GM23338 (cell line): ENCODE measurements at regions not wholly inside any gene's neighbourhood (a gene's known extent, or its start where the extent isn't known, plus 50 kb on each side); places are given as distances from the start of the nearest gene placed in this dataset.

Experiments
- ATAC-seq: fragments of 200-7000 bp; cut with Tn5 transposase; 3 replicates; pipeline ENCODE4 v1.9.1; 2020
- DNase-seq: peaks from one replicate; pipeline ENCODE4 v3.0.0-alpha.2; 2015; ENCODE audit warnings: low spot score
- H2AFZ ChIP-seq: fragments of 200-600 bp; sonication (generic); 2 replicates; pipeline ENCODE4 v1.8.0; 2016; ENCODE audit warnings: antibody characterized with exemption, mild to moderate bottlenecking, moderate library complexity
- H3F3A ChIP-seq: fragments of 200-600 bp; sonication (generic); replicated peaks from 2 replicates; pipeline ENCODE4 v1.8.0; 2017; ENCODE audit warnings: antibody characterized with exemption, mixed run types, low read depth
- H3K27ac ChIP-seq: fragments of 200-600 bp; sonication (generic); 2 replicates; pipeline ENCODE4 v1.6.1; 2016; ENCODE audit warnings: low read depth
- H3K27me3 ChIP-seq: fragments of 200-600 bp; sonication (generic); 2 replicates; pipeline ENCODE4 v1.8.0; 2016; ENCODE audit warnings: mild to moderate bottlenecking, mixed run types, moderate library complexity; ENCODE audit not compliant: insufficient read depth
- H3K36me3 ChIP-seq: fragments of 200-600 bp; sonication (generic); 2 replicates; pipeline ENCODE4 v1.8.0; 2016; ENCODE audit warnings: mild to moderate bottlenecking; ENCODE audit not compliant: insufficient read depth
- H3K4me1 ChIP-seq: fragments of 200-600 bp; sonication (generic); 2 replicates; pipeline ENCODE4 v1.8.0; 2016; ENCODE audit warnings: mild to moderate bottlenecking, moderate library complexity; ENCODE audit not compliant: insufficient read depth
- H3K4me2 ChIP-seq: fragments of 200-600 bp; sonication (generic); 2 replicates; pipeline ENCODE4 v1.7.1; 2017; ENCODE audit warnings: mixed run types
- H3K4me3 ChIP-seq: fragments of 200-600 bp; sonication (generic); 2 replicates; pipeline ENCODE4 v1.6.1; 2016; ENCODE audit warnings: mixed run types
- H3K79me2 ChIP-seq: fragments of 200-600 bp; sonication (generic); replicated peaks from 2 replicates; pipeline ENCODE4 v1.8.0; 2017; ENCODE audit warnings: mild to moderate bottlenecking; ENCODE audit not compliant: insufficient read depth
- H3K9me2 ChIP-seq: fragments of 200-600 bp; sonication (generic); 2 replicates; pipeline ENCODE4 v1.8.0; 2017; ENCODE audit not compliant: insufficient read depth
- H4K20me1 ChIP-seq: fragments of 200-600 bp; sonication (generic); replicated peaks from 2 replicates; pipeline ENCODE4 v1.8.0; 2017; ENCODE audit warnings: mild to moderate bottlenecking; ENCODE audit not compliant: insufficient read depth
- H3K27ac Mint-ChIP-seq: 2 replicates; pipeline ENCODE4 v1.8.0; 2020; ENCODE audit warnings: inconsistent platforms, mild to moderate bottlenecking, moderate library complexity, mixed read lengths
- H3K27me3 Mint-ChIP-seq: 3 replicates; pipeline ENCODE4 v1.8.0; 2022; ENCODE audit warnings: low read depth, mild to moderate bottlenecking, moderate library complexity, mixed read lengths, inconsistent platforms; ENCODE audit not compliant: insufficient read depth, poor library complexity
- H3K36me3 Mint-ChIP-seq: 3 replicates; pipeline ENCODE4 v1.8.0; 2021; ENCODE audit warnings: low read depth, mild to moderate bottlenecking, inconsistent platforms, moderate library complexity, mixed read lengths
- H3K4me1 Mint-ChIP-seq: 3 replicates; pipeline ENCODE4 v1.8.0; 2020; ENCODE audit warnings: mild to moderate bottlenecking, inconsistent platforms, mixed read lengths
- H3K4me3 Mint-ChIP-seq: 3 replicates; pipeline ENCODE4 v1.8.0; 2021; ENCODE audit warnings: moderate library complexity, mild to moderate bottlenecking, inconsistent platforms, mixed read lengths
- H3K9me3 Mint-ChIP-seq: 3 replicates; pipeline ENCODE4 v1.8.0; 2020; ENCODE audit warnings: moderate library complexity, mild to moderate bottlenecking, inconsistent platforms, mixed read lengths
- CREB1 ChIP-seq: fragments of 250-450 bp; sonication (Bioruptor Pico); IDR thresholded peaks from 2 replicates; pipeline ENCODE4 v1.5.0; 2020; ENCODE audit warnings: low read depth, mild to moderate bottlenecking, moderate library complexity
- CTCF ChIP-seq, 2 experiments: fragments of 200-600 bp in 1 of 2; sonication (generic) in 1 of 2; conservative IDR thresholded peaks; 2 replicates each; pipeline versions ENCODE4 v1.5.1 to v1.6.1; 2016 to 2017; ENCODE audit warnings: antibody characterized with exemption in 2 of 2, low read depth in 2 of 2, mild to moderate bottlenecking in 2 of 2, moderate library complexity in 1 of 2
- EZH2 ChIP-seq: fragments of 200-600 bp; sonication (generic); IDR thresholded peaks from one replicate; pipeline ENCODE4 v1.8.0; 2017; ENCODE audit warnings: antibody characterized with exemption, mild to moderate bottlenecking, low read depth; ENCODE audit not compliant: unreplicated experiment
- JUNB ChIP-seq: IDR thresholded peaks from one replicate; pipeline ENCODE4 v1.6.1; 2016; ENCODE audit warnings: antibody characterized with exemption; ENCODE audit not compliant: unreplicated experiment
- NANOG ChIP-seq: IDR thresholded peaks from 2 replicates; pipeline ENCODE4 v1.6.1; 2016; ENCODE audit warnings: antibody characterized with exemption, borderline replicate concordance
- STAT1 ChIP-seq: IDR thresholded peaks from one replicate; pipeline ENCODE4 v1.6.1; 2016; ENCODE audit warnings: antibody characterized with exemption; ENCODE audit not compliant: unreplicated experiment
- ZNF114 ChIP-seq: fragments of 250-450 bp; sonication (Bioruptor Pico); IDR thresholded peaks from 2 replicates; pipeline ENCODE4 v1.5.0; 2020; ENCODE audit warnings: mild to moderate bottlenecking, moderate library complexity
- ZNF331 ChIP-seq: fragments of 250-450 bp; sonication (Bioruptor Pico); IDR thresholded peaks from 2 replicates; pipeline ENCODE4 v1.5.0; 2020; ENCODE audit warnings: low read depth, mild to moderate bottlenecking, moderate library complexity
- TF ChIP-seq, protein P1 (sequence below): IDR thresholded peaks from 2 replicates; pipeline ENCODE4 v1.6.1; 2016; ENCODE audit warnings: antibody characterized with exemption
- TF ChIP-seq, protein P2 (sequence below): IDR thresholded peaks from one replicate; pipeline ENCODE4 v1.6.1; 2018; ENCODE audit warnings: antibody characterized with exemption; ENCODE audit not compliant: unreplicated experiment

GRCh38 chr3:176740906-176741663 lies 456.2 kb downstream of the TBL1XR1 start:
- Mint-ChIP-seq H3K4me1 (no peaks in the 10 kb centered on the region), H3K9me3 (no peaks in the 10 kb centered on the region), H3K4me3 (no peak overlapping the region), H3K36me3 (no peaks in the 10 kb centered on the region), H3K27ac (no peak overlapping the region), H3K27me3 (peaks cover 1% of the 10 kb centered on the region)
- H3F3A ChIP-seq: no peaks in the 10 kb centered on the region
- no peak for TF ChIP-seq CREB1 (CRISPR knock-in tag)
- TF ChIP-seq ZNF331: no peak
- TF ChIP-seq CTCF (conservative IDR thresholded peaks at IDR 0.05; ENCODE audit: low read depth in 2 of 2): no peak
- TF ChIP-seq, protein P1, sequence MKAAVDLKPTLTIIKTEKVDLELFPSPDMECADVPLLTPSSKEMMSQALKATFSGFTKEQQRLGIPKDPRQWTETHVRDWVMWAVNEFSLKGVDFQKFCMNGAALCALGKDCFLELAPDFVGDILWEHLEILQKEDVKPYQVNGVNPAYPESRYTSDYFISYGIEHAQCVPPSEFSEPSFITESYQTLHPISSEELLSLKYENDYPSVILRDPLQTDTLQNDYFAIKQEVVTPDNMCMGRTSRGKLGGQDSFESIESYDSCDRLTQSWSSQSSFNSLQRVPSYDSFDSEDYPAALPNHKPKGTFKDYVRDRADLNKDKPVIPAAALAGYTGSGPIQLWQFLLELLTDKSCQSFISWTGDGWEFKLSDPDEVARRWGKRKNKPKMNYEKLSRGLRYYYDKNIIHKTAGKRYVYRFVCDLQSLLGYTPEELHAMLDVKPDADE: no peak
- TF ChIP-seq, protein P2, sequence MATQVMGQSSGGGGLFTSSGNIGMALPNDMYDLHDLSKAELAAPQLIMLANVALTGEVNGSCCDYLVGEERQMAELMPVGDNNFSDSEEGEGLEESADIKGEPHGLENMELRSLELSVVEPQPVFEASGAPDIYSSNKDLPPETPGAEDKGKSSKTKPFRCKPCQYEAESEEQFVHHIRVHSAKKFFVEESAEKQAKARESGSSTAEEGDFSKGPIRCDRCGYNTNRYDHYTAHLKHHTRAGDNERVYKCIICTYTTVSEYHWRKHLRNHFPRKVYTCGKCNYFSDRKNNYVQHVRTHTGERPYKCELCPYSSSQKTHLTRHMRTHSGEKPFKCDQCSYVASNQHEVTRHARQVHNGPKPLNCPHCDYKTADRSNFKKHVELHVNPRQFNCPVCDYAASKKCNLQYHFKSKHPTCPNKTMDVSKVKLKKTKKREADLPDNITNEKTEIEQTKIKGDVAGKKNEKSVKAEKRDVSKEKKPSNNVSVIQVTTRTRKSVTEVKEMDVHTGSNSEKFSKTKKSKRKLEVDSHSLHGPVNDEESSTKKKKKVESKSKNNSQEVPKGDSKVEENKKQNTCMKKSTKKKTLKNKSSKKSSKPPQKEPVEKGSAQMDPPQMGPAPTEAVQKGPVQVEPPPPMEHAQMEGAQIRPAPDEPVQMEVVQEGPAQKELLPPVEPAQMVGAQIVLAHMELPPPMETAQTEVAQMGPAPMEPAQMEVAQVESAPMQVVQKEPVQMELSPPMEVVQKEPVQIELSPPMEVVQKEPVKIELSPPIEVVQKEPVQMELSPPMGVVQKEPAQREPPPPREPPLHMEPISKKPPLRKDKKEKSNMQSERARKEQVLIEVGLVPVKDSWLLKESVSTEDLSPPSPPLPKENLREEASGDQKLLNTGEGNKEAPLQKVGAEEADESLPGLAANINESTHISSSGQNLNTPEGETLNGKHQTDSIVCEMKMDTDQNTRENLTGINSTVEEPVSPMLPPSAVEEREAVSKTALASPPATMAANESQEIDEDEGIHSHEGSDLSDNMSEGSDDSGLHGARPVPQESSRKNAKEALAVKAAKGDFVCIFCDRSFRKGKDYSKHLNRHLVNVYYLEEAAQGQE: no peak
- no peaks in the 10 kb centered on the region for H3K9me2 ChIP-seq
- H3K4me1 ChIP-seq: no peaks in the 10 kb centered on the region
- H3K4me2 ChIP-seq: no peak overlapping the region
- no peaks in the 10 kb centered on the region for H3K27me3 ChIP-seq
- no peak overlapping the region for H3K4me3 ChIP-seq
- no peaks in the 10 kb centered on the region for H3K79me2 ChIP-seq
- H3K27ac ChIP-seq: no peak overlapping the region
- no peaks in the 10 kb centered on the region for H3K36me3 ChIP-seq
- ATAC-seq (no peak), DNase-seq (no peak)
- H4K20me1 ChIP-seq: no peaks in the 10 kb centered on the region
- no peak overlapping the region; the same call in 1 of the 2 replicates for H2AFZ ChIP-seq

DNA sequence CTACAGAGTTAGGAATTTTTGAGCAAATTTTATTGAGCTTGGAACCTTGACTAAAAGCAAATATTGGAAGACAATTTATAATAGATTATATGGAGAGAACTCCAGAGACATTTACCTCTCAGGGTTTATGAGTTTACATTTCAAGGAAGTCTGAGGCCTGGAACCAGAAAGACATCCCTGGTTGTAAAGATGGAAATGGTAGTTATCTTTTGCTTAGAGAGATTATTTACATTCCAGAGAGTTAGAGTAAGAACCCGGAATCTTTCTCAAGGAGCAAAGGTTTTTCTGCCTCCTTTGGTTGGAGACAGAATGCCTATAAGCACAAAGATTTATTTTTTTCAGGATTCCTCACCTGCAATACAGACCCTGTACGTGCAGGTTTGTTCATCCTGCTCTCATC lies 458.1 kb downstream of the TBL1XR1 start:
- Histone ChIP-seq H3K79me2 (no peaks in the 10 kb centered on the region), H3K4me2 (no peak overlapping the region), H3K27me3 (no peaks in the 10 kb centered on the region), H4K20me1 (no peaks in the 10 kb centered on the region), H3K4me3 (no peak overlapping the region), H3F3A (no peaks in the 10 kb centered on the region), H3K4me1 (no peaks in the 10 kb centered on the region), H2AFZ (no peak overlapping the region), H3K27ac (no peak overlapping the region), H3K9me2 (peaks cover 4% of the 10 kb centered on the region; the same call in 1 of the 2 replicates), H3K36me3 (no peaks in the 10 kb centered on the region)
- Mint-ChIP-seq H3K4me3 (no peak overlapping the region), H3K9me3 (no peaks in the 10 kb centered on the region), H3K36me3 (no peaks in the 10 kb centered on the region), H3K4me1 (peaks cover 6% of the 10 kb centered on the region; the same call in 2 of the 3 replicates), H3K27me3 (peaks cover 2% of the 10 kb centered on the region), H3K27ac (no peak overlapping the region)
- DNase-seq (no peak), ATAC-seq (no peak)
- no peak for TF ChIP-seq EZH2
- TF ChIP-seq STAT1: no peak
- no peak for TF ChIP-seq JUNB
- TF ChIP-seq, protein P2: no peak
- no peak for TF ChIP-seq ZNF114 (CRISPR knock-in tag)
- TF ChIP-seq CREB1 (CRISPR knock-in tag): no peak
- TF ChIP-seq ZNF331: no peak
- no peak for TF ChIP-seq NANOG
